ENCODE measurements at regions not wholly inside any gene's neighbourhood (a gene's known extent, or its start where the extent isn't known, plus 50 kb on each side); places are given as distances from the start of the nearest gene placed in this dataset.

DNA sequence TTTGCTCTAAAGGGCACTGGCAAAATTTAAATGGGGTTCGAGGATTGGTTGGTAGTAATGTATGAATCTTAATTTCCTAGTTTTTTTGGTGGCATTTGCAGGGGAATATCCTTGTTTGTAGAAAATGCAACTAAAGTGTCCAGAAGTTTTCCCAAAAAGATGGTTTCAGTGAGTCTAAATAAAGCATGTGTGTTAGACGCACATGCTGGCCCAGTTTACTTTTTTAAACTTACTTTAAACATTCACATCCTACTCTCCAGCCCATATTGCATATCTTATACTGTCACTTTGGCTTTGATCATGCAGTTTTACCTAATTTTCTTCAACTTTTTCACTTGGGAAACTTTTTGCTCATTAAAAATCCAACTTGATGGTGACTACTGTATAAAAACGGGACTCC is 744.0 kb upstream of the CELF2 start:
- ATAC-seq (no peak), DNase-seq (no peak)
- Histone ChIP-seq H3K27ac (ENCODE audit: low read length) (no peak overlapping the region), H3K27me3 (ENCODE audit: control insufficient read depth, insufficient read depth, low read length) (no peaks in the 10 kb centered on the region), H3K36me3 (ENCODE audit: control insufficient read depth, insufficient read depth, low read length) (no peaks in the 10 kb centered on the region), H3K4me3 (ENCODE audit: low read length) (no peak overlapping the region), H3K4me1 (ENCODE audit: control insufficient read depth, insufficient read depth, low read length) (no peaks in the 10 kb centered on the region), H3K9me3 (ENCODE audit: control insufficient read depth, insufficient read depth, low read length) (no peaks in the 10 kb centered on the region)
- TF ChIP-seq, protein P1, sequence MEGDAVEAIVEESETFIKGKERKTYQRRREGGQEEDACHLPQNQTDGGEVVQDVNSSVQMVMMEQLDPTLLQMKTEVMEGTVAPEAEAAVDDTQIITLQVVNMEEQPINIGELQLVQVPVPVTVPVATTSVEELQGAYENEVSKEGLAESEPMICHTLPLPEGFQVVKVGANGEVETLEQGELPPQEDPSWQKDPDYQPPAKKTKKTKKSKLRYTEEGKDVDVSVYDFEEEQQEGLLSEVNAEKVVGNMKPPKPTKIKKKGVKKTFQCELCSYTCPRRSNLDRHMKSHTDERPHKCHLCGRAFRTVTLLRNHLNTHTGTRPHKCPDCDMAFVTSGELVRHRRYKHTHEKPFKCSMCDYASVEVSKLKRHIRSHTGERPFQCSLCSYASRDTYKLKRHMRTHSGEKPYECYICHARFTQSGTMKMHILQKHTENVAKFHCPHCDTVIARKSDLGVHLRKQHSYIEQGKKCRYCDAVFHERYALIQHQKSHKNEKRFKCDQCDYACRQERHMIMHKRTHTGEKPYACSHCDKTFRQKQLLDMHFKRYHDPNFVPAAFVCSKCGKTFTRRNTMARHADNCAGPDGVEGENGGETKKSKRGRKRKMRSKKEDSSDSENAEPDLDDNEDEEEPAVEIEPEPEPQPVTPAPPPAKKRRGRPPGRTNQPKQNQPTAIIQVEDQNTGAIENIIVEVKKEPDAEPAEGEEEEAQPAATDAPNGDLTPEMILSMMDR (IDR thresholded peaks at IDR 0.05): no peak
- Mint-ChIP-seq H3K4me3 (no peak overlapping the region), H3K9me3 (peaks cover 3% of the 10 kb centered on the region in 2 donors), H3K4me1 (no peaks in the 10 kb centered on the region), H3K27me3 (ENCODE audit: low read depth in 2 of 2) (no peaks in the 10 kb centered on the region), H3K27ac (no peak overlapping the region), H3K36me3 (no peaks in the 10 kb centered on the region)
- intact Hi-C loops (cut with micrococcal nuclease): no loop called here
- WGBS (ENCODE audit: insufficient coverage): 92% methylated on average over 3 of the region's 3 CpGs

DNA sequence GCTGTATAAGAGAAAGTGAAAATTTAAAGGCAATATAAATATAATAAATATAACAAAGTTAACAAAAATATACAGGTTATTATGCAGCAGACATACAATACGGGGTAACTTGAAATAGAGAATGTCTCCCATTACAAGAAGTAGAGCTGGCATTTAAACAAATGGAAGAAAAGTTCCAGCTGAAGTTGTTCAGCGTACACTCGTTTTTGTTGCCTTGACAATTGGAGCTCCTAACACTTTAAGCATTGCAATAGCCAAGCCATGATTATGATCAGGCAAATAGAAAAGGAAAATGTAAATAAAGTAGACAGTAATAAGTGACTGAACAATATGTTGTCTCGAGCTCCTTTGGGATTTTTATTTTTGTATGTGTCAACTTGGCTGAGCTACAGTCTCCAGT is 737.8 kb upstream of the CELF2 start:
- Mint-ChIP-seq H3K36me3 (no peaks in the 10 kb centered on the region), H3K4me3 (no peak overlapping the region), H3K4me1 (no peaks in the 10 kb centered on the region), H3K27me3 (ENCODE audit: low read depth in 2 of 2) (no peaks in the 10 kb centered on the region), H3K27ac (no peak overlapping the region), H3K9me3 (peaks cover 0 to 4% of the 10 kb centered on the region in 2 donors)
- Histone ChIP-seq H3K27me3 (ENCODE audit: control insufficient read depth, insufficient read depth, low read length) (no peaks in the 10 kb centered on the region), H3K4me3 (ENCODE audit: low read length) (no peak overlapping the region), H3K9me3 (ENCODE audit: control insufficient read depth, insufficient read depth, low read length) (no peaks in the 10 kb centered on the region), H3K4me1 (ENCODE audit: control insufficient read depth, insufficient read depth, low read length) (no peaks in the 10 kb centered on the region), H3K36me3 (ENCODE audit: control insufficient read depth, insufficient read depth, low read length) (no peaks in the 10 kb centered on the region), H3K27ac (ENCODE audit: low read length) (no peak overlapping the region)
- TF ChIP-seq, protein P1 (IDR thresholded peaks at IDR 0.05): no peak
- ATAC-seq (no peak), DNase-seq (no peak)
- intact Hi-C loops (cut with micrococcal nuclease): no loop called here
- 73% methylated on average over 4 of the region's 4 CpGs for WGBS (ENCODE audit: insufficient coverage)

DNA sequence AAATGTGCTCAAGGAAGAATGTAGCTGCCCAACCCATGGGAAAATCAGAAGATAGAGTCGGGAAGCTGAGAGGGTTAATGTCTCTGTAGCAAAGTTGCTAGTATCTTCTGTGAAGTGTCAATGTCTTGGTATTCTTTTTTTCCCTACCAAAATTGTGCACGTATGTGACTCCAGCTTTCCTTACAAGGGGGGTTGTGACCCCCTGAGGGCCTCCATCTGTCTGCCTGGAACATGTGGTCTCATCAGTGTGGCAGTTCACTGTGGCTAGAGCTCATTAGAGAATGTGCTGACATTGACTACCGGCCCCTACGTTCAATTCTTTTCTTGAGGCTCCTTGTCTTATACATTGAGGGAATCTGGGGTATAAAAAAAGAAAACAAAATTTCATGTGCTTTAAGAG is 725.2 kb upstream of the CELF2 start:
- peaks cover 0 to 4% of the 10 kb centered on the region in 2 donors for H3K9me3 Mint-ChIP-seq
- Histone ChIP-seq H3K4me3 (ENCODE audit: low read length) (no peak overlapping the region), H3K36me3 (ENCODE audit: control insufficient read depth, insufficient read depth, low read length) (no peaks in the 10 kb centered on the region), H3K9me3 (ENCODE audit: control insufficient read depth, insufficient read depth, low read length) (no peaks in the 10 kb centered on the region), H3K4me1 (ENCODE audit: control insufficient read depth, insufficient read depth, low read length) (no peaks in the 10 kb centered on the region), H3K27me3 (ENCODE audit: control insufficient read depth, insufficient read depth, low read length) (no peaks in the 10 kb centered on the region), H3K27ac (ENCODE audit: low read length) (no peak overlapping the region)
- intact Hi-C loops (cut with micrococcal nuclease): no loop called here
- H3K36me3 Mint-ChIP-seq: no peaks in the 10 kb centered on the region
- H3K27ac Mint-ChIP-seq: no peak overlapping the region
- no peaks in the 10 kb centered on the region for H3K4me1 Mint-ChIP-seq
- H3K27me3 Mint-ChIP-seq (ENCODE audit: low read depth in 2 of 2): no peaks in the 10 kb centered on the region
- no peak overlapping the region for H3K4me3 Mint-ChIP-seq
- TF ChIP-seq, protein P1 (IDR thresholded peaks at IDR 0.05): no peak
- WGBS (ENCODE audit: insufficient coverage): 68% methylated on average over 4 of the region's 4 CpGs
- DNase-seq (no peak), ATAC-seq (no peak)

DNA sequence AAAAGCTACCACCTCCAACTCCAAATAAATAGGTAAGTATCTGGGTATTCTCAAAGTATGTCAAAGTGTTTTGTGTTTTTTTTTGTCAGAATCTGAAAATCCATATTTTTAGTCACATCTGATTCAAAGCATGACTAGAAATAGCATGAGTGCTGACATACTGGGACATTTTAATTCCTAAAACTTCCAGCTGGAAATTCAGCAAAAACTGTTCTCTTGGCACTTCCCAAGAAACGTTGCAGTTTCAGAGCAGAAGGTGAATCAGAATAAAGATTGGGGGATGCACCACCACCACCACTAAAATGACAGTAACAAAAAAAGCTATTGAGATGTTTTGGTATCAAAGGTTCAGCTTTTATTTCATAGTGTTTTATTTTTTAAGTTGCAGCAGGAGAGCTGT is 724.6 kb upstream of the CELF2 start:
- no peaks in the 10 kb centered on the region for H3K4me1 Mint-ChIP-seq

More for the DNA sequence above, 724.6 kb upstream of the CELF2 start:
- Histone ChIP-seq H3K9me3 (ENCODE audit: control insufficient read depth, insufficient read depth, low read length) (no peaks in the 10 kb centered on the region), H3K27ac (ENCODE audit: low read length) (no peak overlapping the region), H3K4me1 (ENCODE audit: control insufficient read depth, insufficient read depth, low read length) (no peaks in the 10 kb centered on the region), H3K36me3 (ENCODE audit: control insufficient read depth, insufficient read depth, low read length) (no peaks in the 10 kb centered on the region), H3K4me3 (ENCODE audit: low read length) (no peak overlapping the region), H3K27me3 (ENCODE audit: control insufficient read depth, insufficient read depth, low read length) (no peaks in the 10 kb centered on the region)
- intact Hi-C loops (cut with micrococcal nuclease): no loop called here
- H3K27ac Mint-ChIP-seq: no peak overlapping the region
- H3K9me3 Mint-ChIP-seq: peaks cover 0 to 4% of the 10 kb centered on the region in 2 donors
- no peak for ATAC-seq
- WGBS (ENCODE audit: insufficient coverage): 50% methylated on average over 1 of the region's 1 CpG
- H3K27me3 Mint-ChIP-seq (ENCODE audit: low read depth in 2 of 2): no peaks in the 10 kb centered on the region
- no peak overlapping the region for H3K4me3 Mint-ChIP-seq
- no peak for DNase-seq
- TF ChIP-seq, protein P1 (IDR thresholded peaks at IDR 0.05): no peak
- H3K36me3 Mint-ChIP-seq: no peaks in the 10 kb centered on the region
